GM20000 (cell line): ENCODE measurements at regions not wholly inside any gene's neighbourhood (a gene's known extent, or its start where the extent isn't known, plus 50 kb on each side); places are given as distances from the start of the nearest gene placed in this dataset.

Experiments
- DNase-seq: peaks from one replicate; pipeline ENCODE4 v3.0.0; 2012; ENCODE audit warnings: low spot score
- CTCF ChIP-seq: IDR thresholded peaks from 2 replicates; pipeline ENCODE4 v1.5.1; 2012; ENCODE audit warnings: mild to moderate bottlenecking, control low read depth; ENCODE audit errors: extremely low read depth, missing control alignments

DNA sequence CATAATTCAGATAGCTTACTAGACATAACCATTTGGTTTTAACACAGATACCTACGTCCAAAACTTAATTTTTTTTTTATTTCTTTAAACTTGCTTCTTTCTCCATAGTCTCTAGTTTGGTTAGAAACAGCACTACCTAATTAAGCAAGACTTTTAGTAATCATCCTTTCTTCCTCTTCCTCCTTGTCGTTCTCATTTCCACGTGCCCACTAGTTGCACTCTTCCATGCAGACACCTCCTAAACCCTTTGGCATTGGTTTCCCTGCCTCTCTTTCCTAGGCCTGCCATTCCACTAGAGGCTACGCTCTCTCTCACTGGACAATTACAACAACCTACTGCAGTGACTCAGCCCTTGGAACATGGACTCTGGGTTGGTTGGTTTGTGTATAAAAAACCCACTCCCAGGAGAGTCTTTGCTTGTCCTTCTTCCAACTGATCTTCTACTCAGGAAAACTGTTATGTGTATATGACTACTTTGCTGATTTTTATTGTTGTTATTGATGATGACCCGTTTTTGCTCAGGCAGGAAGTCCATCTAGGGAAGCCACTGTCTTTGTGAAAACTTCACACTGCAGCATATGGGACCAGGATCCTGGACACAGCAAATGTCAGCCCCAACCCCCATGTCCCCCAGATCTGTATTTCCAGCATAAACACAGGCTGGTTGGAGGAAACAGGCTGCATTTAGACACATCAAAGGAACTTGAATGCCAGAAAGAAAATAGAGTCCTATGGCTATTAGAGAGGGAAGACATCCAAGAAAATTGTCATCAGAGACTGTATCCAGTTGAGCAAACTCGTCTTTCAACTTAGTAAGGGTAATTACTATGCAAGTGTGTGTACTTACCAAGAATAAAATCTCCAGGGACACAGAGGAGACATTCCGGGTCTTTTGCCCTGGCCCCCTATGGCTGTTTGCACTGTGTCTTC lies 503.2 kb downstream of the GADD45G start:
- TF ChIP-seq CTCF: no peak
- DNase-seq: no peak

DNA sequence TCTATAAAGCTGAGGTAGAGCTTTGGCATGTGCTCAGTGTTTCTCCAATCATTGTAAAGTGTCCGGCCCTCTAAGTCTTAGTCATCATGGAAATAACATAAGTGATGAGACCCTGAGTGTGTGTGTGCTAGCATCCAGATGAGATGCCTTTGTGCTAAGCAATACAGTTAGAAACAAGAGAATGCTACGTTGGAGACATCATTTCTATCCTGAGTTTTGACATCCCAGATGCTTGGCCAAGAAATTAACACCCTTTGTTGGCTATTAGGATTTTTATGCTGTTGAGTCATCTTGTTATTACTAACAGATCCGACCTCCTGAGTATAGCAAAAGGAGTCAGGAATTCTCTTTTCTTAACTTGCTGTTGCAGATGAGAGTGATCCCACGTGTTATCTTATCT lies 508.0 kb downstream of the GADD45G start:
- no peak for DNase-seq
- no peak for TF ChIP-seq CTCF

- no peak for TF ChIP-seq CTCF
- DNase-seq: no peak
Measured at GRCh38 chr9:90114641-90115425, 510.0 kb downstream of the GADD45G start.

DNA sequence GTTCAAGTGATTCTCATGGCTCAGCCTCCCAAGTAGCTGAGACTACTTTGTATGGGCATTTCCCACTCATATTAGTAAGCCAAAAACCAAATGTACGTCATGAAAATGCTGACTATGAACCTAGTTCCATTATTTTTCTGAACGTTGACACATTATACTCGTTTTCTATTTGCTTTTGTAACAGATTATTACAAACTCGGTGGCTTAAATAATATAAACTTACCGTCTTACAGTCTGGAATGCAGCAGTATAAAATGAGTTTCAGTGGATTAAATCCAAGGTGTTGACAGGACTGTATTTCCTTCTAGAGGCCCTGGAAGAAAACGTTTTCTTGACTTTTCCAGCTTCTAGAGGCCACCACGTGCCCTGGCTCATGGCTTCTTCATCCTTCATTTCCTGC lies 517.0 kb downstream of the GADD45G start:
- no peak for TF ChIP-seq CTCF
- no peak for DNase-seq

- no peak for DNase-seq
- TF ChIP-seq CTCF: no peak
Measured at GRCh38 chr9:90124961-90125360, 517.7 kb downstream of the DIRAS2 start.

DNA sequence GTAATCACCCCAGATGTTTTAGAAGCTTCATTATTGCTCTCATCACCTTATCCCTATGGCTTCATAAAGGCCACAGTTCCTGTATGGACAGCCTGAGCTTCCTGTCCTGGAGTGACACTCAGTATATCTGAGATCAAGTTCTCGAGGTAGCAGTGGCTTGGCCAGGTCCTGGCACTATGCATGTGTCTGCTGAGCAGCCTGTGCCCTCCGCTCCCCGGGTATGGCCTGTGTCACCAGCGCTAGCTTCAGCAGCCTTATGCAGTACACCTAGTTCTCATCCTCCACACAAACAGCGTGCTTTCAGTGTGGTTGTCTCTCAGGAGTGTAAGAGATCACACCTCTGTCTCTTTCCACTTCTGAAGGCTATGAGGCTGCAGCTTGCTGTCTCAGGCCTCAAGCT lies 514.7 kb downstream of the DIRAS2 start:
- no peak for TF ChIP-seq CTCF
- no peak for DNase-seq

GRCh38 chr9:90128587-90129190 lies 513.9 kb downstream of the DIRAS2 start:
- TF ChIP-seq CTCF: no peak

More at GRCh38 chr9:90128587-90129190, 513.9 kb downstream of the DIRAS2 start:
- no peak for DNase-seq
